SJCRH30 (cell line): ENCODE measurements at regions not wholly inside any gene's neighbourhood (a gene's known extent, or its start where the extent isn't known, plus 50 kb on each side); places are given as distances from the start of the nearest gene placed in this dataset.

Experiments
- DNase-seq, 2 experiments: peaks; one replicate each; pipeline ENCODE4 v3.0.0-alpha.2; 2015 to 2020
- H3K27ac ChIP-seq: fragments of 250-450 bp; sonication (Bioruptor Pico); 2 replicates; pipeline ENCODE4 v1.5.1; 2020; ENCODE audit warnings: mild to moderate bottlenecking, moderate library complexity
- H3K27me3 ChIP-seq: fragments of 250-450 bp; sonication (Bioruptor Pico); 2 replicates; pipeline ENCODE4 v1.5.1; 2020; ENCODE audit warnings: mild to moderate bottlenecking, moderate library complexity
- H3K36me3 ChIP-seq: fragments of 250-450 bp; sonication (Bioruptor Pico); 2 replicates; pipeline ENCODE4 v1.5.1; 2020; ENCODE audit warnings: mild to moderate bottlenecking, moderate library complexity
- H3K4me1 ChIP-seq: fragments of 250-450 bp; sonication (Bioruptor Pico); 2 replicates; pipeline ENCODE4 v1.5.1; 2020; ENCODE audit warnings: mild to moderate bottlenecking, moderate library complexity
- H3K4me3 ChIP-seq: fragments of 250-450 bp; sonication (Bioruptor Pico); 2 replicates; pipeline ENCODE4 v1.5.1; 2020; ENCODE audit warnings: mild to moderate bottlenecking, moderate library complexity
- H3K9me3 ChIP-seq: fragments of 250-450 bp; sonication (Bioruptor Pico); replicated peaks from 2 replicates; pipeline ENCODE4 v1.5.1; 2020; ENCODE audit warnings: mild to moderate bottlenecking, moderate library complexity

- Histone ChIP-seq H3K4me3 (no peak overlapping the region), H3K27ac (no peak overlapping the region), H3K9me3 (no peaks in the 10 kb centered on the region), H3K36me3 (no peaks in the 10 kb centered on the region), H3K4me1 (no peaks in the 10 kb centered on the region), H3K27me3 (no peaks in the 10 kb centered on the region)
- no peak for DNase-seq
Observed at GRCh38 chr4:104263100-104263499, 231.6 kb downstream of the CXXC4 start.

- H3K4me1 ChIP-seq: no peaks in the 10 kb centered on the region
- no peaks in the 10 kb centered on the region for H3K27me3 ChIP-seq
Observed at GRCh38 chr4:104262678-104263077, 232.0 kb downstream of the CXXC4 start.

GRCh38 chr4:104248726-104249125, 246.0 kb downstream of the CXXC4 start:
- no peaks in the 10 kb centered on the region for H3K36me3 ChIP-seq
- no peaks in the 10 kb centered on the region for H3K4me1 ChIP-seq
- no peak overlapping the region for H3K4me3 ChIP-seq
- H3K27me3 ChIP-seq: no peaks in the 10 kb centered on the region
- H3K9me3 ChIP-seq: no peaks in the 10 kb centered on the region
- no peak overlapping the region for H3K27ac ChIP-seq
- DNase-seq: no peak

More at GRCh38 chr4:104262678-104263077, 232.0 kb downstream of the CXXC4 start:
- no peak overlapping the region for H3K27ac ChIP-seq
- no peak overlapping the region for H3K4me3 ChIP-seq
- H3K9me3 ChIP-seq: no peaks in the 10 kb centered on the region
- no peaks in the 10 kb centered on the region for H3K36me3 ChIP-seq
- no peak for DNase-seq

- no peaks in the 10 kb centered on the region for H3K36me3 ChIP-seq
- DNase-seq: no peak
- H3K9me3 ChIP-seq: no peaks in the 10 kb centered on the region
- no peak overlapping the region for H3K27ac ChIP-seq
- no peak overlapping the region for H3K4me3 ChIP-seq
- H3K27me3 ChIP-seq: no peaks in the 10 kb centered on the region
- H3K4me1 ChIP-seq: no peaks in the 10 kb centered on the region
Observed at GRCh38 chr4:104235967-104236366, 258.7 kb downstream of the CXXC4 start.

- no peaks in the 10 kb centered on the region for H3K9me3 ChIP-seq
- H3K27ac ChIP-seq: no peak overlapping the region
- no peaks in the 10 kb centered on the region for H3K4me1 ChIP-seq
- H3K36me3 ChIP-seq: no peaks in the 10 kb centered on the region
- H3K27me3 ChIP-seq: no peaks in the 10 kb centered on the region
- no peak for DNase-seq
- H3K4me3 ChIP-seq: no peak overlapping the region
Observed at GRCh38 chr4:104217526-104217925, 277.2 kb downstream of the CXXC4 start.

GRCh38 chr4:104211657-104212056, 283.0 kb downstream of the CXXC4 start:
- Histone ChIP-seq H3K36me3 (no peaks in the 10 kb centered on the region), H3K27me3 (no peaks in the 10 kb centered on the region), H3K4me1 (no peaks in the 10 kb centered on the region), H3K4me3 (no peak overlapping the region), H3K27ac (no peak overlapping the region), H3K9me3 (no peaks in the 10 kb centered on the region)
- no peak for DNase-seq

GRCh38 chr4:104210420-104210819, 284.3 kb downstream of the CXXC4 start:
- no peak overlapping the region for H3K27ac ChIP-seq
- no peaks in the 10 kb centered on the region for H3K27me3 ChIP-seq
- no peaks in the 10 kb centered on the region for H3K4me1 ChIP-seq
- no peak overlapping the region for H3K4me3 ChIP-seq
- H3K9me3 ChIP-seq: no peaks in the 10 kb centered on the region
- DNase-seq: no peak
- H3K36me3 ChIP-seq: no peaks in the 10 kb centered on the region

GRCh38 chr4:104206784-104207183, 287.9 kb downstream of the CXXC4 start:
- Histone ChIP-seq H3K9me3 (no peaks in the 10 kb centered on the region), H3K4me3 (no peak overlapping the region), H3K27me3 (no peaks in the 10 kb centered on the region), H3K36me3 (no peaks in the 10 kb centered on the region), H3K4me1 (no peaks in the 10 kb centered on the region), H3K27ac (no peak overlapping the region)
- no peak for DNase-seq

GRCh38 chr4:104205116-104205515, 289.6 kb downstream of the CXXC4 start:
- H3K27me3 ChIP-seq: no peaks in the 10 kb centered on the region
- no peaks in the 10 kb centered on the region for H3K36me3 ChIP-seq
- no peak overlapping the region for H3K27ac ChIP-seq
- H3K4me1 ChIP-seq: no peaks in the 10 kb centered on the region
- H3K9me3 ChIP-seq: no peaks in the 10 kb centered on the region
- no peak for DNase-seq
- H3K4me3 ChIP-seq: no peak overlapping the region

GRCh38 chr4:104188301-104188700, 306.4 kb downstream of the CXXC4 start:
- DNase-seq: no peak
- Histone ChIP-seq H3K27me3 (no peaks in the 10 kb centered on the region), H3K36me3 (no peaks in the 10 kb centered on the region), H3K4me1 (no peaks in the 10 kb centered on the region), H3K4me3 (no peak overlapping the region), H3K9me3 (no peaks in the 10 kb centered on the region), H3K27ac (no peak overlapping the region)

GRCh38 chr4:104169437-104169836, 325.3 kb downstream of the CXXC4 start:
- DNase-seq: no peak
- no peaks in the 10 kb centered on the region for H3K27me3 ChIP-seq
- no peaks in the 10 kb centered on the region for H3K36me3 ChIP-seq
- H3K9me3 ChIP-seq: no peaks in the 10 kb centered on the region
- no peak overlapping the region for H3K27ac ChIP-seq
- no peaks in the 10 kb centered on the region for H3K4me1 ChIP-seq
- H3K4me3 ChIP-seq: no peak overlapping the region

- Histone ChIP-seq H3K27me3 (no peaks in the 10 kb centered on the region), H3K9me3 (no peaks in the 10 kb centered on the region), H3K4me1 (no peaks in the 10 kb centered on the region), H3K27ac (no peak overlapping the region), H3K4me3 (no peak overlapping the region), H3K36me3 (no peaks in the 10 kb centered on the region)
- DNase-seq: no peak
Observed at GRCh38 chr4:104166749-104167148, 327.9 kb downstream of the CXXC4 start.

- Histone ChIP-seq H3K4me3 (no peak overlapping the region), H3K9me3 (no peaks in the 10 kb centered on the region), H3K36me3 (no peaks in the 10 kb centered on the region), H3K4me1 (no peaks in the 10 kb centered on the region), H3K27me3 (no peaks in the 10 kb centered on the region), H3K27ac (no peak overlapping the region)
- DNase-seq: no peak
Observed at GRCh38 chr4:104163820-104164219, 330.9 kb downstream of the CXXC4 start.

GRCh38 chr4:104146048-104146447, 348.6 kb downstream of the CXXC4 start:
- Histone ChIP-seq H3K4me1 (no peaks in the 10 kb centered on the region), H3K4me3 (no peak overlapping the region), H3K36me3 (no peaks in the 10 kb centered on the region), H3K27ac (no peak overlapping the region), H3K9me3 (no peaks in the 10 kb centered on the region), H3K27me3 (no peaks in the 10 kb centered on the region)
- DNase-seq: no peak

GRCh38 chr4:104138116-104138515, 356.6 kb downstream of the CXXC4 start:
- H3K27ac ChIP-seq: no peak overlapping the region
- H3K9me3 ChIP-seq: no peaks in the 10 kb centered on the region
- H3K27me3 ChIP-seq: no peaks in the 10 kb centered on the region
- H3K36me3 ChIP-seq: no peaks in the 10 kb centered on the region
- no peak overlapping the region for H3K4me3 ChIP-seq
- no peaks in the 10 kb centered on the region for H3K4me1 ChIP-seq
- DNase-seq: no peak

GRCh38 chr4:104129243-104129642, 365.5 kb downstream of the CXXC4 start:
- H3K9me3 ChIP-seq: no peaks in the 10 kb centered on the region
- DNase-seq: no peak
- no peak overlapping the region for H3K27ac ChIP-seq
- no peak overlapping the region for H3K4me3 ChIP-seq
- no peaks in the 10 kb centered on the region for H3K36me3 ChIP-seq
- no peaks in the 10 kb centered on the region for H3K4me1 ChIP-seq
- H3K27me3 ChIP-seq: no peaks in the 10 kb centered on the region

GRCh38 chr4:104128850-104129213, 365.9 kb downstream of the CXXC4 start:
- no peak for DNase-seq
- Histone ChIP-seq H3K27me3 (no peaks in the 10 kb centered on the region), H3K4me3 (no peak overlapping the region), H3K36me3 (no peaks in the 10 kb centered on the region), H3K27ac (no peak overlapping the region), H3K4me1 (no peaks in the 10 kb centered on the region), H3K9me3 (no peaks in the 10 kb centered on the region)
